ENCODE measurements at regions not wholly inside any gene's neighbourhood (a gene's known extent, or its start where the extent isn't known, plus 50 kb on each side); places are given as distances from the start of the nearest gene placed in this dataset.
A peak's percentile ranks its signal among the peaks of the same experiment; 100 is the strongest.
"Not testable (repeated sequence)": the region's sequence is repeated elsewhere in the genome, so short reads cannot be mapped to it uniquely, and the experiment has no call there.

- DNase-seq, result no peak
Measured at GRCh38 chr1:243996223-243996622, 54.9 kb upstream of the ZBTB18 start.

- no peak for DNase-seq
Measured at GRCh38 chr1:243991650-243992049, 59.4 kb upstream of the ZBTB18 start.

- no peak for DNase-seq
Measured at GRCh38 chr1:243984788-243985187, 66.3 kb upstream of the ZBTB18 start.

GRCh38 chr1:243982447-243983018 lies 68.5 kb upstream of the ZBTB18 start:
- DNase-seq, result no peak

GRCh38 chr1:243980471-243980870 lies 70.6 kb upstream of the ZBTB18 start:
- DNase-seq, result no peak

- DNase-seq, result no peak
Measured at GRCh38 chr1:243980071-243980470, 71.0 kb upstream of the ZBTB18 start.

- no peak for DNase-seq
Measured at GRCh38 chr1:243979396-243979795, 71.7 kb upstream of the ZBTB18 start.

- no peak for DNase-seq
Measured at GRCh38 chr1:243977094-243977493, 74.0 kb upstream of the ZBTB18 start.

- DNase-seq, result peak; percentile 27
Measured at GRCh38 chr1:243974451-243975292, 76.4 kb upstream of the ZBTB18 start.

- no peak for DNase-seq
Measured at GRCh38 chr1:243973169-243973568, 77.9 kb upstream of the ZBTB18 start.

GRCh38 chr1:243970077-243970476 lies 81.0 kb upstream of the ZBTB18 start:
- no peak for DNase-seq

GRCh38 chr1:243968413-243968812 lies 82.7 kb upstream of the ZBTB18 start:
- no peak for DNase-seq

- no peak for DNase-seq
Measured at GRCh38 chr1:243964915-243965314, 86.2 kb upstream of the ZBTB18 start.

- no peak for DNase-seq
Measured at GRCh38 chr1:243963571-243963970, 87.5 kb upstream of the ZBTB18 start.

GRCh38 chr1:243962541-243962940 lies 88.5 kb upstream of the ZBTB18 start:
- DNase-seq, result no peak

GRCh38 chr1:243959998-243960397 lies 91.1 kb upstream of the ZBTB18 start:
- DNase-seq, result no peak

GRCh38 chr1:243957141-243957540 lies 93.9 kb upstream of the ZBTB18 start:
- no peak for DNase-seq

GRCh38 chr1:243956450-243956849 lies 94.6 kb upstream of the ZBTB18 start:
- no peak for DNase-seq

GRCh38 chr1:243951207-243951606 lies 99.9 kb upstream of the ZBTB18 start:
- not testable (repeated sequence) for DNase-seq

GRCh38 chr1:243950166-243950565 lies 100.1 kb upstream of the AKT3 start:
- no peak for DNase-seq

- no peak for DNase-seq
Measured at GRCh38 chr1:243946946-243947345, 96.9 kb upstream of the AKT3 start.

- DNase-seq, result no peak
Measured at GRCh38 chr1:243946253-243946652, 96.2 kb upstream of the AKT3 start.

- DNase-seq, result no peak
Measured at GRCh38 chr1:243945727-243946126, 95.7 kb upstream of the AKT3 start.

Measured in muscle of arm (tissue), 1 donor.